Upper lobe of left lung (tissue), 4 donors: ENCODE measurements at regions not wholly inside any gene's neighbourhood (a gene's known extent, or its start where the extent isn't known, plus 50 kb on each side); places are given as distances from the start of the nearest gene placed in this dataset.

Experiments
- CTCF ChIP-seq, 6 experiments: fragments of 450-650 bp in 4 of 6; fragments of 200-600 bp in 2 of 6; sonication (generic) in 2 of 6; IDR thresholded peaks; one replicate each; pipeline ENCODE4 v1.5.1; 2016 to 2019; ENCODE audit warnings: antibody characterized with exemption in 6 of 6
- EP300 ChIP-seq, 4 donors: sonication (generic); formaldehyde crosslinking; IDR thresholded peaks; one replicate each; pipeline ENCODE4 v1.5.1; 2017; ENCODE audit warnings: antibody characterized with exemption in 4 of 4, control low read depth in 2 of 4
- POLR2A ChIP-seq, 4 donors: fragments of 450-650 bp; IDR thresholded peaks; one replicate each; pipeline ENCODE4 v1.5.1; 2016 to 2017; ENCODE audit warnings: antibody characterized with exemption in 4 of 4, mild to moderate bottlenecking in 2 of 4
- POLR2AphosphoS5 ChIP-seq, 2 donors: sonication (generic); formaldehyde crosslinking; IDR thresholded peaks; one replicate each; pipeline ENCODE4 v1.5.1; 2017; ENCODE audit warnings: antibody characterized with exemption in 2 of 2

DNA sequence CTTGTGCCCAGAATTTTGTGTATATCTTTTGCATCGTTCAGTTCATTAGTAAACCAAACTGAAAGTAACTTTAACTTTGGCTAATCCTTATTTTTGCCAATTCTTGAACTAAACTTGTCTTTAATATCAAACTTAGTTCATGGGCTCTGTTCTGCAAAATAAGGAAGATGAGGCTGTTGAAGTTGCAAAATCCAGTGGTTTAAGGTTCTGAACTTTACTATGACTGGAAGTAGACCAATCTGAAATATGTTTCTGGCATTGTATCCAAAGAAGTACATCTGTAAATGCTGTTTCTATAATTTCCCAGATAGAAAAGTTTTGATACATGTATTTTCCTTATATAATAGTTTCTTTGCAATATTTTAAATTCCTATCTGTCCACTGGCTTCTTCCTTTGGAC lies 238.1 kb downstream of the CETN3 start:
- TF ChIP-seq CTCF (IDR thresholded peaks at IDR 0.05), result no peak
- no peak for TF ChIP-seq EP300 (IDR thresholded peaks at IDR 0.05)
- no peak for TF ChIP-seq POLR2A (IDR thresholded peaks at IDR 0.05)
- TF ChIP-seq POLR2AphosphoS5 (IDR thresholded peaks at IDR 0.05), result no peak
